ENCODE measurements at regions not wholly inside any gene's neighbourhood (a gene's known extent, or its start where the extent isn't known, plus 50 kb on each side); places are given as distances from the start of the nearest gene placed in this dataset.

- Histone ChIP-seq H3K27ac (ENCODE audit: low read depth, low read length, poor library complexity, severe bottlenecking) (no peak overlapping the region), H3K36me3 (ENCODE audit: insufficient read depth, low read length, poor library complexity, severe bottlenecking) (no peaks in the 10 kb centered on the region), H3K9me3 (ENCODE audit: low read depth, low read length, poor library complexity, severe bottlenecking) (no peaks in the 10 kb centered on the region), H3K27me3 (replicated peaks; ENCODE audit: insufficient read depth, low read depth, low read length, poor library complexity) (peaks cover 35% of the 10 kb centered on the region), H3K4me1 (ENCODE audit: insufficient read depth, low read length, poor library complexity, severe bottlenecking) (no peaks in the 10 kb centered on the region), H3K4me3 (ENCODE audit: low read depth, low read length, poor library complexity, severe bottlenecking) (no peak overlapping the region)
- TF ChIP-seq EZH2 (IDR thresholded peaks at IDR 0.05; ENCODE audit: borderline replicate concordance, low read depth, low read length, poor library complexity, severe bottlenecking), result no peak
- TF ChIP-seq, protein P1, sequence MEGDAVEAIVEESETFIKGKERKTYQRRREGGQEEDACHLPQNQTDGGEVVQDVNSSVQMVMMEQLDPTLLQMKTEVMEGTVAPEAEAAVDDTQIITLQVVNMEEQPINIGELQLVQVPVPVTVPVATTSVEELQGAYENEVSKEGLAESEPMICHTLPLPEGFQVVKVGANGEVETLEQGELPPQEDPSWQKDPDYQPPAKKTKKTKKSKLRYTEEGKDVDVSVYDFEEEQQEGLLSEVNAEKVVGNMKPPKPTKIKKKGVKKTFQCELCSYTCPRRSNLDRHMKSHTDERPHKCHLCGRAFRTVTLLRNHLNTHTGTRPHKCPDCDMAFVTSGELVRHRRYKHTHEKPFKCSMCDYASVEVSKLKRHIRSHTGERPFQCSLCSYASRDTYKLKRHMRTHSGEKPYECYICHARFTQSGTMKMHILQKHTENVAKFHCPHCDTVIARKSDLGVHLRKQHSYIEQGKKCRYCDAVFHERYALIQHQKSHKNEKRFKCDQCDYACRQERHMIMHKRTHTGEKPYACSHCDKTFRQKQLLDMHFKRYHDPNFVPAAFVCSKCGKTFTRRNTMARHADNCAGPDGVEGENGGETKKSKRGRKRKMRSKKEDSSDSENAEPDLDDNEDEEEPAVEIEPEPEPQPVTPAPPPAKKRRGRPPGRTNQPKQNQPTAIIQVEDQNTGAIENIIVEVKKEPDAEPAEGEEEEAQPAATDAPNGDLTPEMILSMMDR (conservative IDR thresholded peaks at IDR 0.05; ENCODE audit: low read depth, low read length), result no peak
- BruUV-seq (replicated peaks), result no TSS peak
- DNase-seq (ENCODE audit: low spot score), result no peak
- intact Hi-C loops (cut with micrococcal nuclease; ENCODE audit: unreplicated experiment), result no loop called here
- CTCF ChIA-PET, result no interaction called here
- POLR2A ChIA-PET (ENCODE audit: low non-redundant PET), result no interaction called here
Observed at GRCh38 chr15:39340903-39341645, 239.8 kb upstream of the THBS1 start.

- H3K36me3 ChIP-seq (ENCODE audit: insufficient read depth, low read length, poor library complexity, severe bottlenecking), result no peaks in the 10 kb centered on the region
- ChIA-PET CTCF (no interaction called here), POLR2A (ENCODE audit: low non-redundant PET) (no interaction called here)
- H3K4me1 ChIP-seq (ENCODE audit: insufficient read depth, low read length, poor library complexity, severe bottlenecking), result no peaks in the 10 kb centered on the region
- DNase-seq (ENCODE audit: low spot score), result no peak
- no peaks in the 10 kb centered on the region for H3K9me3 ChIP-seq (ENCODE audit: low read depth, low read length, poor library complexity, severe bottlenecking)
- BruUV-seq (replicated peaks), result no TSS peak
- TF ChIP-seq EZH2 (IDR thresholded peaks at IDR 0.05; ENCODE audit: borderline replicate concordance, low read depth, low read length, poor library complexity, severe bottlenecking), result no peak
- TF ChIP-seq, protein P1 (conservative IDR thresholded peaks at IDR 0.05; ENCODE audit: low read depth, low read length), result no peak
- H3K27me3 ChIP-seq (replicated peaks; ENCODE audit: insufficient read depth, low read depth, low read length, poor library complexity), result peaks cover 35% of the 10 kb centered on the region
- intact Hi-C loops (cut with micrococcal nuclease; ENCODE audit: unreplicated experiment), result no loop called here
- H3K4me3 ChIP-seq (ENCODE audit: low read depth, low read length, poor library complexity, severe bottlenecking), result no peak overlapping the region
- H3K27ac ChIP-seq (ENCODE audit: low read depth, low read length, poor library complexity, severe bottlenecking), result no peak overlapping the region
Observed at GRCh38 chr15:39344662-39345141, 236.2 kb upstream of the THBS1 start.

DNA sequence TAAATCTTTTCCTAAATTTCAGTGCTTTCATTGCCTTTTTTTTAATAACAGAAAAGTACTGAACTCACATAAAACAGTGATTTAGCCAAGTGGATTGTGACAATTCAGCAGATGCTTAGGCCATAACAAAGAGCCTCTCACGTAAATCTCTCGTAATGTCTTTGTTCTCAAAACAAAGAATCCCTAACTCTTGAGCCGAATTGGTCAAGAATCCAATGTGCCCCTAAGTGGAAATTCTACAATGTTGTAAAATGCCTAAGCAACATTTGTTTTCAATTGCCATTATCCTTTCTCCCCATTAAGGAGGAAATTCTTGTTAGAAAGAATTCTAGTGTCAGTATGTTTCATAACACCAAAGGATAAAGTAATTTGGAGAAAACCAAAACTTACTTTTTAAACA is 235.7 kb upstream of the THBS1 start:
- BruUV-seq (replicated peaks), result no TSS peak
- Histone ChIP-seq H3K4me3 (ENCODE audit: low read depth, low read length, poor library complexity, severe bottlenecking) (no peak overlapping the region), H3K4me1 (ENCODE audit: insufficient read depth, low read length, poor library complexity, severe bottlenecking) (no peaks in the 10 kb centered on the region), H3K36me3 (ENCODE audit: insufficient read depth, low read length, poor library complexity, severe bottlenecking) (no peaks in the 10 kb centered on the region), H3K27ac (ENCODE audit: low read depth, low read length, poor library complexity, severe bottlenecking) (no peak overlapping the region), H3K9me3 (ENCODE audit: low read depth, low read length, poor library complexity, severe bottlenecking) (no peaks in the 10 kb centered on the region), H3K27me3 (replicated peaks; ENCODE audit: insufficient read depth, low read depth, low read length, poor library complexity) (peaks cover 30% of the 10 kb centered on the region)
- TF ChIP-seq EZH2 (IDR thresholded peaks at IDR 0.05; ENCODE audit: borderline replicate concordance, low read depth, low read length, poor library complexity, severe bottlenecking), result no peak
- TF ChIP-seq, protein P1 (conservative IDR thresholded peaks at IDR 0.05; ENCODE audit: low read depth, low read length), result no peak
- no peak for DNase-seq (ENCODE audit: low spot score)
- POLR2A ChIA-PET (ENCODE audit: low non-redundant PET), result no interaction called here
- intact Hi-C loops (cut with micrococcal nuclease; ENCODE audit: unreplicated experiment), result no loop called here
- CTCF ChIA-PET, result no interaction called here
